ENCODE measurements at regions not wholly inside any gene's neighbourhood (a gene's known extent, or its start where the extent isn't known, plus 50 kb on each side); places are given as distances from the start of the nearest gene placed in this dataset.

- TF ChIP-seq EZH2 (IDR thresholded peaks at IDR 0.05; ENCODE audit: borderline replicate concordance, low read length) = no peak
- TF ChIP-seq CTCF (IDR thresholded peaks at IDR 0.05; ENCODE audit: low read length) = no peak
- Histone ChIP-seq H4K20me1 (ENCODE audit: insufficient read depth, low read length) (no peaks in the 10 kb centered on the region), H3K4me3 (ENCODE audit: low read depth, low read length, poor library complexity, severe bottlenecking) (no peak overlapping the region), H3K36me3 (ENCODE audit: insufficient read depth, low read length) (no peaks in the 10 kb centered on the region), H3K27me3 (ENCODE audit: insufficient read depth, low read length) (no peaks in the 10 kb centered on the region), H3K9ac (ENCODE audit: low read length) (no peak overlapping the region), H3K27ac (ENCODE audit: low read depth, low read length, poor library complexity, severe bottlenecking) (no peak overlapping the region), H3K4me2 (ENCODE audit: low read length) (no peak overlapping the region), H2AFZ (ENCODE audit: low read length) (no peak overlapping the region), H3K9me3 (ENCODE audit: low read length) (no peaks in the 10 kb centered on the region), H3F3A (ENCODE audit: insufficient read depth, low read length) (no peaks in the 10 kb centered on the region), H3K4me1 (ENCODE audit: insufficient read depth, low read length, severe bottlenecking) (no peaks in the 10 kb centered on the region), H3K9me2 (ENCODE audit: low read depth, low read length) (no peaks in the 10 kb centered on the region), H3K79me2 (ENCODE audit: insufficient read depth, low read length) (no peaks in the 10 kb centered on the region)
Observed at GRCh38 chr20:41770427-41770826, 152.2 kb upstream of the CHD6 start.

DNA sequence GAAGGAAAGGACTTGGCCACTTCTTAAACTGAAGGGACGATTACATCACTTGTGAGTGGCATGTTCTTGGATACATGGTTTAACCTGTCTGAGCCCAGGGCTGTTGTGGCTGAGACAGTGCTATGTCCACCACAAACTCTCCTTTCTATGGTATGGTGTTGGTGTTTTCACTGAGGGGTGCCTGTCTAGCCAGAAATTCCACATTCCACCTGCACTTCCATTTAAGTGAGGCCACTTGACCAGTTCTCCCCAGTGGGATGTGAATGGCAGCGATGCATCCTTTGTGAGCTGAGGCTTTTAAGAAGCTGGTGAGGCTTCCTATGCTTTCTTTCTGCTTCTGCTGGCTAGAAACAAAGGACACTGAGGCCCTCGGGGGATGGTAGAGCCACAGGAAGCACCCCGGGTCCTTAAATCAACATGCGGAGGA is 151.4 kb upstream of the CHD6 start:
- no peak overlapping the region for H3K4me2 ChIP-seq (ENCODE audit: low read length)
- no peak overlapping the region for H3K4me3 ChIP-seq (ENCODE audit: low read depth, low read length, poor library complexity, severe bottlenecking)
- H4K20me1 ChIP-seq (ENCODE audit: insufficient read depth, low read length) = no peaks in the 10 kb centered on the region
- no peaks in the 10 kb centered on the region for H3K79me2 ChIP-seq (ENCODE audit: insufficient read depth, low read length)
- H3K27me3 ChIP-seq (ENCODE audit: insufficient read depth, low read length) = no peaks in the 10 kb centered on the region
- H2AFZ ChIP-seq (ENCODE audit: low read length) = no peak overlapping the region
- no peaks in the 10 kb centered on the region for H3K9me2 ChIP-seq (ENCODE audit: low read depth, low read length)
- H3K4me1 ChIP-seq (ENCODE audit: insufficient read depth, low read length, severe bottlenecking) = no peaks in the 10 kb centered on the region
- TF ChIP-seq EZH2 (IDR thresholded peaks at IDR 0.05; ENCODE audit: borderline replicate concordance, low read length) (no peak), CTCF (IDR thresholded peaks at IDR 0.05; ENCODE audit: low read length) (no peak)
- H3K9ac ChIP-seq (ENCODE audit: low read length) = no peak overlapping the region
- no peaks in the 10 kb centered on the region for H3K36me3 ChIP-seq (ENCODE audit: insufficient read depth, low read length)
- H3F3A ChIP-seq (ENCODE audit: insufficient read depth, low read length) = no peaks in the 10 kb centered on the region
- no peaks in the 10 kb centered on the region for H3K9me3 ChIP-seq (ENCODE audit: low read length)
- no peak overlapping the region for H3K27ac ChIP-seq (ENCODE audit: low read depth, low read length, poor library complexity, severe bottlenecking)

GRCh38 chr20:41750137-41750536 is 132.0 kb upstream of the CHD6 start:
- no peak overlapping the region for H3K27ac ChIP-seq (ENCODE audit: low read depth, low read length, poor library complexity, severe bottlenecking)
- H2AFZ ChIP-seq (ENCODE audit: low read length) = no peak overlapping the region
- H4K20me1 ChIP-seq (ENCODE audit: insufficient read depth, low read length) = no peaks in the 10 kb centered on the region
- no peaks in the 10 kb centered on the region for H3K9me3 ChIP-seq (ENCODE audit: low read length)
- no peak overlapping the region for H3K4me3 ChIP-seq (ENCODE audit: low read depth, low read length, poor library complexity, severe bottlenecking)
- H3K4me2 ChIP-seq (ENCODE audit: low read length) = no peak overlapping the region
- no peaks in the 10 kb centered on the region for H3K4me1 ChIP-seq (ENCODE audit: insufficient read depth, low read length, severe bottlenecking)
- no peak for TF ChIP-seq EZH2 (IDR thresholded peaks at IDR 0.05; ENCODE audit: borderline replicate concordance, low read length)
- no peak for TF ChIP-seq CTCF (IDR thresholded peaks at IDR 0.05; ENCODE audit: low read length)
- no peaks in the 10 kb centered on the region for H3K27me3 ChIP-seq (ENCODE audit: insufficient read depth, low read length)
- H3K36me3 ChIP-seq (ENCODE audit: insufficient read depth, low read length) = no peaks in the 10 kb centered on the region
- no peaks in the 10 kb centered on the region for H3K79me2 ChIP-seq (ENCODE audit: insufficient read depth, low read length)
- H3K9me2 ChIP-seq (ENCODE audit: low read depth, low read length) = no peaks in the 10 kb centered on the region
- no peaks in the 10 kb centered on the region for H3F3A ChIP-seq (ENCODE audit: insufficient read depth, low read length)
- no peak overlapping the region for H3K9ac ChIP-seq (ENCODE audit: low read length)
